ENCODE measurements at regions not wholly inside any gene's neighbourhood (a gene's known extent, or its start where the extent isn't known, plus 50 kb on each side); places are given as distances from the start of the nearest gene placed in this dataset.

- TF ChIP-seq CTCF (IDR thresholded peaks at IDR 0.05) (no peak), POLR2AphosphoS5 (IDR thresholded peaks at IDR 0.05; ENCODE audit: insufficient read depth in 1 of 2, low read depth in 1 of 2) (no peak)
Measured at GRCh38 chr1:213380865-213381264, 329.8 kb downstream of the RPS6KC1 start.
